NT2/D1 (cell line): ENCODE measurements at regions not wholly inside any gene's neighbourhood (a gene's known extent, or its start where the extent isn't known, plus 50 kb on each side); places are given as distances from the start of the nearest gene placed in this dataset.

Experiments used
- SUZ12 ChIP-seq: IDR thresholded peaks from 2 replicates; pipeline ENCODE4 v1.6.1; 2011; ENCODE audit not compliant: insufficient read length, insufficient read depth; ENCODE audit errors: extremely low read depth
- YY1 ChIP-seq: IDR thresholded peaks from 2 replicates; pipeline ENCODE4 v1.6.1; 2011; ENCODE audit not compliant: insufficient read length, insufficient read depth
- ZNF274 ChIP-seq: IDR thresholded peaks from 2 replicates; pipeline ENCODE4 v1.6.1; 2011; ENCODE audit warnings: mild to moderate bottlenecking, low read depth, low read length

DNA sequence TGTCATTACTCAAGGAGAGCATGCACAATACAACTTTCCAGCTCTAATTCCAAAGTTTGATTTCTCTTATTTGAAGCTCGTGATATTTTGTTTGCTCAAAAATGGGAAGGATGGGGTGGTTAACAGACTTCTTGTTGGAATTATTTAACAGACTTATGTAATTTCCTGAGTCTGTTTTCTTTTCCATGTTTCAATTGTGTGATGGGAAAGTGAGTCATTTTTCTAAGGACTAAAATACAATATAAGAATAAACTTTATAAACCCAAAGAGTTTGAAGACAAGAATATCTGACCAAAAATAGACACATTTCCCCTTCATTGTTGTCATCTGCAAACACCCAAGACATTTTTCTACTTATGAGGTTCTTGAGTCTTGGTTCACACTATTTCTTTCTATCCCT lies 211.8 kb upstream of the SLITRK5 start:
- no peak for TF ChIP-seq YY1
- TF ChIP-seq SUZ12 = no peak
- TF ChIP-seq ZNF274 = no peak
